ENCODE measurements at regions not wholly inside any gene's neighbourhood (a gene's known extent, or its start where the extent isn't known, plus 50 kb on each side); places are given as distances from the start of the nearest gene placed in this dataset.
A peak's percentile ranks its signal among the peaks of the same experiment; 100 is the strongest.

- no peak for DNase-seq
These were observed 84.6 kb upstream of the UNC5B start for GRCh38 chr10:71127773-71128172.

- DNase-seq: peak; percentile 10
These were observed 83.9 kb upstream of the UNC5B start for GRCh38 chr10:71128311-71128980.

DNA sequence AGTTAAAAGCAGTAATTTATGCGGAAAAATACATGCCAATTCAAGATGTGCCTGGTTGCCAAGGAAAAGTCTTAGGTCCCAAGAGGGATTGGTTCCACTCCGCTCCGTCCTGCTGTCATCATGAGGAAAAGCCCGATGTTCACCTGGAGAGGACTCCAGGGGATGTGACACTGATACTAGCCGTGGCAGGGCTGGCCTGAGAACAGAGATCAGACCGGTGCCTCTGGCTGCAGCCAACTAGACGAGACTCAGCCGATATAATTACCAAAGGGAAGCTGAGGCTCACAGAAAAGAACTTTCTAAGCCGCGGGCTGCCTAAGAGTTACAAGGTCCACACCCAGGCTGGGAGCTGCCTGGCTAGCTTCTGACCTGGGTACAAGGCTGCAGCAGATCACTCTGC lies 81.3 kb upstream of the UNC5B start:
- DNase-seq: no peak

DNA sequence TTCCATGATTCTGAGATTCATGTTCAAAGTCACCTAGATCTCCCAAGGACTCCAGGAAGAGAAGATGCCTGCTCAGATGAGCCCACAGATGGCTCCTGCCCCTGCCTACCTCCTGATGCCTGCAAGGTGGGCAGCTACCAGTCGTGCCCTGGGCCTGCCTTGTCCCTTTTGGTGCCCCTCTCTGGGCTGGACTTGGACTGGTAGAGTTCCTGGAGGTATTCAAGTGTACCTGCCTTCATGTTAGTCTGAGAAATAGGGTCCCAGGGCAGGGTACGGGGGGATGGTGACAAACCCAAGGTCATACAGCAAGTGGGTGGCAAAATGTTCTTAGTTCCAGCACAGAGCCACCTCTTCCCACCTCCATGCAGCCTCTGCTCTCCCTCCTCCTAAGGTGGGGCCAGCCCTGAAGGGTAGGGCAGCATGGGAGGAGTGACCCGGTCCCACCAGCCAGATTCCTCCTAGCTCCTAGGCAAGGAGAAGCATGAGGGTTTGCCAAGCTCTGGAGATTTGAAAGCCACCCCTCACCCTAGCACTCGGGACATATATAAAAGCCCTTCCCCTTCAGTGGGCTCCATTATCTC lies 80.8 kb upstream of the UNC5B start:
- no peak for DNase-seq

GRCh38 chr10:71132321-71132810 lies 80.0 kb upstream of the UNC5B start:
- no peak for DNase-seq

DNA sequence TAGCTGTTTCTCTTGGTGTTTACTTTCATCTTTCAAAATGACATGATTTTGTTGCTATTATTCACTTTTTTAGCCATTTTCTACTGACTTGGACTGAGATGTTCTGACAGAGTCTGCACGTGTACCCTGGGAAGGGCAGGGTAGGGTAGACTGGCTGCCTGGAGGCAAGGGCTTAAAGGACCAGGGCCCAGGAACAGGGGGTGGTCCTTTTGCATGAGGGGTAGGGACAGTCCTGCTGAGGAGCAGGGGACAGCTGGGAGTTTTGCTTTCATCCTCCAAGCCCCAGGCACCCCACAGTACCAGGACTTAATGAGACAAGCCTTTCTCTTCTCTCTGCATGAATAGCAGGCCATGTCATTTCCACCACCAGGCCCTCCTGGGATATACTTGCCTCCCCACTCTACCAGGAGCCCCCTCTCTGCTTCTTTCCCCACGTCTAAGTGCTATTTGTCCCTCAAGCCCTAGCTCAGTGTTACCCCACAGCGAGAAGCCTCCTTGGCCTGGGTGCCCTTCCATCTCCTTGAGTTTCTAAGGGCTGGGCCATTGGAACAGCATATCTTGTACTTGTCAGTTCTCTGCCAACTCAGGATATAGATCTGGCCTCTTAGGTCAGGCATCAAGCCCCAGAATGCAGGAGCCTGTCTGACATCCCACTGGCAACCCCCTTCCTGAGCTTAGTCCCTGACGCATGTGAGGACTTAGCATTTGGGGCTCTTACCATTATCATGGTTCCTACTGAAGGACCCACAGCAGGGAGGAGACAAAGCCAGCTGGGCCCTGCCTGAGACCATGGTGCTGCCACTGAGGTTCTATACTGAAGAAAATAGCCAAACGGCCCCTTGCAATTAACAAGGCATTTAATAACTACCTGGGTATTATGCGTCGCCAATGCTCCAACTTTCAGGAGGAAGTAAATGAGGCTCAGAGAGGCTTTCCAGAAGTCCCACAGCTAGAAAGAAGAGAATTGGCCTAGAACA lies 78.4 kb upstream of the UNC5B start:
- DNase-seq: no peak

DNA sequence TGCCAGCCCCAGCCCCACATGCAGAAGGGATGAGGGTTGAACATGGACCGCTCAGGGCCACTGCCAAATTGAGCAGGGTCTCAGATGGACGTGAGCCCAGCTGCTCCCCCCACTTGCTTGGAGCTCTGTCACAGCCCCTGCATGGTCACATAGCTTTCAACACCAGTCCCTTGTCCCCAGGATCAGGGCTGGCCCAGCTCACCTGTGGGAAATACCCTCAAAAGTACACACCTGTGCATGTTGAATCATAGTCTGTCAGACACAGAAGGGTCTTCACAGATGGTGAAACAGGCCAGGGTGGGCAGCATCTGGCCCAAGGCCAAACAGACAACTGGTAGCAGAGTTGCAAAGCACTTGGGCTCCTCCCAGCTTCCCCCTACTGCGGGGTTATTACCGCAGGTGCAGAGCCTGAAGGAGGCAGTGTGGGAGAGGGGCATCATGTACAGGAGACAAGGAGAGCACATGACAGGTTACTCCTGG lies 77.6 kb upstream of the UNC5B start:
- DNase-seq: no peak

GRCh38 chr10:71135236-71135635 lies 77.1 kb upstream of the UNC5B start:
- DNase-seq: no peak

DNA sequence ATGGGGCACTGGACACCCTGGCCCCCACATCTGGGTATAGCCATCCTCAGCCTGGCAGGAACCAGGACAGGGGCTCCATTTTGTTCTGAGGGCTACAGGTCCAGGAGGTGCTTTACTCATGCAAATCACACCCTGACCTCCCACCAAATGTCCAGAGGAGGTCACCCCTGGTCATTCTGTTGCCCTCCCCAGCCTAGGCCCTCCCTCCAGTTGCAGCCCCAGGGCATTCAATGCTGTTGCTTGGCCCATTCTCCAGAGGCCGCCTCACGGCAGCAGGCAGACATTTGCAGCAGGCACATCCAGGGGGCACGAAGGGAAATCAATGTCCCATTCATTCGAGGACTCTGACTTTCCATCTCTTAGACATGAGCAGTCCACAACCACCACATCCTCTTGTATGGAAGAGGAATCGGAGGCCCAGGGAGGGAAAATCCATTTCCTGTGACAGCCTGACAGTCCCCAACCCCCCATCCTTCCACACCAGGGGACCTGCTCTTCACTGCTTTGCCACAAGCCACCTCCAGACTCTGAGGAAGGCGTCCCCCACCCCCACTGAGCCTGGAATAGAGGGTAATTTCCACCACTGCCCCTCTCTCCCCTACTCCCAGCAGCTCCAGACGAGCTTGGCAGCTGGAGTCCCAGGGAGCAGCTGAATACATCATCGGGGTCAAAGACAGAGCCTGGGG lies 76.2 kb upstream of the UNC5B start:
- no peak for DNase-seq

DNA sequence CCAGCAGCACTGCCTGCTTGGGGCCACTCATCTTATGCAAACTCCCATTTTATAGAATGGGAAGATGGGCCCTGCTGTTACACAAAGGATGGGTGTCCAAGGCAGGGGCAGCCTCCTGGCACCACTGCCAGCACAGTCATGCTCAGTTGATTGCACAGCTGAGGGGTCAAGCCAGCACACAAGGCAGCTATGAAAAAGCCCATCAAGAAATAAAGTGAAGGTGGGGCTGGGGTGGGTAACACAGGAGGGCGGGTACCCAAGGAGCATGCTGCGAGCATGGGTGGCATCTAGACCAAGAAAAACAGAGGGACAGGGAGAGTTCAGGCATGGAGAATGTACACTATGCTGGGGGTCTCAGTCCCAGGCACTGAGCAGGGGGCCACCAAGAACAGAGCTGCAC lies 74.7 kb upstream of the UNC5B start:
- no peak for DNase-seq

GRCh38 chr10:71138166-71138830 lies 74.1 kb upstream of the UNC5B start:
- DNase-seq: no peak

DNA sequence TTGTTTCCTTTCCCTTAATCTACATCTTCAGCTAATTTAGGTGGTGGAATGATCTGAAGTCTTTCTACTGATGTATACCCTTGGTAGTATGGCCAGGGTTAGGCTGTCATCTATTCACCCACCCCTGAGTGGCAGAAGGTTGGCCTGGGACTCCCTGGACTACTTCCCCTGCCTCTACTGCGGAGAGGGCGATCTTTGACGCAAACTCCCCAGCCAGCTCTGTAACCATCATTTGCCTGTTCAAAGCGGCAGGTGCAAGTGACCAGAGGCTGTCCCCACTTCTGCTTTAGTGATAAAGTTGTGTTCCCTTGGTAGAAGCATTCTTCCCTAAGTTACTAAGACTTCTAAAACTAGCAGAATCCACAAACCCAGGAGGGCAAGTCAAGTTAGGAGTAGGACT lies 70.8 kb upstream of the UNC5B start:
- DNase-seq: no peak

DNA sequence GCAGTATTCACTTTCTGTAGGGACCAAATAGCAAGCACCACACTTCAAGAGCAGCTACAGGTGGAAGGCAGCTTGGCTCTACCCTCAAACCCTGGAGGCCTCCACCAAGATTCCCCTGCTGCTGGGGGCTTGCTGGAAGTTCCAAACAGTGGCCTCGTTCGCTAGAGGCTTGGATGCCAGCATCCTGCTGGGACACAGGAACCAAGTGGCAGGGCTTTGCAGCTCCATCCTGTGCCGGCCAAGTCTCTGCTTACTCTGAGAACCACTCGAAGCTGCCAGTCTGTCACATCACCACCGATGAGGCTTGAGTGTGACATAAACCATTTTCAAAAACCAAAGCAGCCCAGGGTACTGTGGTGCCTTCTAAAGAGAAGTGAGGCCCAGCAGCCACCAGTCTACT lies 69.2 kb upstream of the UNC5B start:
- DNase-seq: no peak

DNA sequence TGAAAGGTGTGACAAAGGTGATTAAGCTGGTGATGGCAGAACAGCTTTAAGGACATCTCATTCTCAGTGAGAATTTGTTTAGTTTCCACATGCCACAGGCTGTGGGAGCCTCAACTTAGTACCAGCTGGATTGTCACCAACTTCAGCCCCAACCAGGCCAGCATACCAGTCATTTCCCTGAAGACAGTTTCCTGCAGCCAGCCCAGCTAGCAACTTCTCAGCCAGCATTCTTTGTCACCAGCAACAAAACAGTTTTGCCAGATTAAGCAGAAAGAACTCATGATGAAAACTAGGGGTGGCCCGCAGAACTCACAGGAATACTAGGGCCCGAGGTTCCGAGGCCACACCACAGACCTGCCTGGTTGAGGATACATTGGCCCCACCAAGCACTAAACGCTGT lies 68.8 kb upstream of the UNC5B start:
- DNase-seq: no peak

GRCh38 chr10:71144824-71145223 lies 67.5 kb upstream of the UNC5B start:
- no peak for DNase-seq

- DNase-seq: no peak
These were observed 66.9 kb upstream of the UNC5B start for GRCh38 chr10:71145352-71145945.

GRCh38 chr10:71150796-71151195 lies 61.6 kb upstream of the UNC5B start:
- no peak for DNase-seq

GRCh38 chr10:71152043-71152442 lies 60.3 kb upstream of the UNC5B start:
- DNase-seq: no peak

GRCh38 chr10:71156436-71156835 lies 55.9 kb upstream of the UNC5B start:
- DNase-seq: no peak

DNA sequence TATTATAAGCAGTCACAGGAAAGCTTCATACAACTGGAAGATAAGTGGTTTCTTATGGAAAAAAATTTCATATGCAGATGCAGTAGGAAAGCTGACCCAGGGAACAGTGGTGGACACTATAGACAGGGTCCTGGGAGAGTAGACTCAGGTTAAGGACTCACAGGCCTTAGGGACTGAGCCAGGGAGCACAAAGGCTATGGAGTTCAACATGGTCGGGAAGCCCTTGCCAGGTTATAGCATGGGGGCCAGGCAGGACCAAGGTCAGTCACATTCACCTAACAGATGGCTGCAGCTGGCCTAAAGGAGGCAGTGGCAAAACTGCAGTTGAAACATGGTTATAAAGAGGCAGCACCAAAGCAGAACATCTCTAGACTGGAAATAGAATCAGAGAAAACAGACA lies 54.9 kb upstream of the UNC5B start:
- no peak for DNase-seq

DNA sequence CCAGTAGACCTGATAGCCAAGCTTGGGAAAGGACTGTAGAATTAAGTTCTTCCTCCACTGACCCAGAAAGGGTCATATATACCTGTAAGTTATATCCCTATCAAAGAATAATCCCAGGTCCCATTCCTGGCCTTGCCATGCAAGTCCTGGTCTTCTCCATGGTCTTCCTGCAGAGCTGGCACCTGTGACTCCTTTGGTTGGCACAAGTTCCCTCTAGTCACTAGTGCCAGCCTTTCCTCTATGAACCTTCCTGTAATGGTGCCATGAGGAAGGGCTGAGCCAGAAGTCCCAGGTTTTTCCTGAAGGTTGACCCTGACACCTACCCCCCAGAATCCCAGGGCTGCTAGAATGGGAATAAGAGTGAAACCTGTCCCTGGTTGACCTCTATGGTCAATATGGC lies 54.1 kb upstream of the UNC5B start:
- DNase-seq: no peak

DNA sequence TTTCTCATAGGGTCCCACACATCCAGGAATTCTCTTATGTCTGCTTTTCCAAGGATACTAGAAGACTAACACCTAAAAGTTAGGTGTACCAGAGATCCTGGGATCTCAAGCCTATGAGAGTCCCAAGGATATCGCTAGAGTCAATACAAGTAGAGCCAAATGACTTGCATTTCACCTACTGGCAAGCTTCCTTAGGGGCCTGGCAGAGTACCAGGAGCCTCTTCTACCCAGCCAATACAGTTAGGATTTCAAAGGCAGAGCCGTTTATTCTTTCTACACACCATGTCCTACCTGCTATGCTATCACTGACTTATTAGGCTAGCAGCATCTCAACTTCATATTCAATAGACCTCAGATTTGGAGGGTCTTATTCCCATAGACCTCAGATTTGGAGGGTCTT lies 53.5 kb upstream of the UNC5B start:
- no peak for DNase-seq
